Activated CD4-positive, alpha-beta memory T cell treated with anti-CD3 and anti-CD28 coated beads, Interleukin-2, amount 10 ng/mL, durations not matched to agents 7 days and 5 days (primary cell): ENCODE measurements at regions not wholly inside any gene's neighbourhood (a gene's known extent, or its start where the extent isn't known, plus 50 kb on each side); places are given as distances from the start of the nearest gene placed in this dataset.
A peak's percentile ranks its signal among the peaks of the same experiment; 100 is the strongest.

ENCODE experiments used
- CTCF ChIA-PET: fragments of 350-600 bp; sonication (Branson Sonifier 250); formaldehyde crosslinking; loops from one replicate; lab custom pipeline; 2021; ENCODE audit warnings: antibody characterized with exemption, inconsistent platforms; lab: Charles Lee
- POLR2A ChIA-PET: fragments of 350-600 bp; sonication (Branson Sonifier 250); formaldehyde crosslinking; loops from one replicate; lab custom pipeline; 2021; ENCODE audit warnings: antibody characterized with exemption; lab: Charles Lee
- DNase-seq: peaks from one replicate; pipeline ENCODE4 v3.0.0-alpha.2; 2020
- H3K27ac Mint-ChIP-seq: one replicate; pipeline ENCODE4 v1.8.0; 2021; ENCODE audit warnings: mild to moderate bottlenecking, mixed read lengths
- H3K27me3 Mint-ChIP-seq: one replicate; pipeline ENCODE4 v1.8.0; 2021; ENCODE audit warnings: mixed read lengths
- H3K36me3 Mint-ChIP-seq: one replicate; pipeline ENCODE4 v1.8.0; 2021; ENCODE audit warnings: low read depth, mixed read lengths
- H3K4me1 Mint-ChIP-seq: one replicate; pipeline ENCODE4 v1.8.0; 2021; ENCODE audit warnings: mixed read lengths
- H3K4me3 Mint-ChIP-seq: one replicate; pipeline ENCODE4 v1.8.0; 2021; ENCODE audit warnings: mild to moderate bottlenecking, mixed read lengths
- H3K9me3 Mint-ChIP-seq: one replicate; pipeline ENCODE4 v1.8.0; 2021; ENCODE audit warnings: mixed read lengths

DNA sequence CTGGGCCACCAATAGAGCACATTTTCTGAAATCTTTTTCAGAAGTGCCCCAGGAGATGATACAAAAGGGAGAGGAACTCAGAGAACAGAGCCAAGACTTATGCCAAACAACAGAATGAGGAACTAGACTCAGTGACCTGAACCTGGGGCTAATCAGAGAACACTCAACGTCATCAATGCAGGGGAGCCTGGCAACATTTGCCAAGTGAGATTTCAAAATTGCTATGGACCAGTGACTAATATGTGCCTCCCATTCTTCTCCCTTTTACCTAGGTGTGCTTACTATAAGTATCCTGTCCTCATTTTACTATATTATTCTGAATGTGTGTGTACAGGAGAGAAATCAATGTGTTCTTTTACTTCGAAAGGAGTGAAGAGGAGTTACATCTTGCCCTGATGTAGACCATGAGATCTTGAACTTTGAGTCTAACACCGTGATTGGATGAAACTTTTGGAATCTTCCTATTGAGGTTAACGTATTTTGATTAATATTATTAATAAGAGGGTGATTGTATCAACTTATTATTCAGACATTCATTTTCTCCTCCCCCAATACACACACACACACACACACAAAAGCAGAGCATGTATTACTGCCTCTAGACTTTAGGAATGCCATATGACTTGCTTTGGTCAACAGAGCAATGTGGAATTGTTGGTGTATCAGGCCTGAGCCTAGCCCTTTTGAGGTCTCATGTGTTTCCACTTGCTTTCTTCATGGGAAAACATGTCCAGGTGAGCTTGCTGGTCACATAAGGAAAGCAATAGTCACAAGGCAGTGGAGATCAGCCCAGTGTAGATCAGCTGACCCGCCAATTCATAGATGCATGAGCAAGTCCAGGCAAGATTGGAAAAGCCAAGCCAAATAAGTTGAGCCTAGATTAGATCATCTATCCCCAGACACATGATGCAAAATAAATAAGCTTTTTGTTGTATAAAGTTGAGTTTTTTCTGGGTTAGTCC lies 80.3 kb upstream of the ETS2 start:
- no peaks in the 10 kb centered on the region for H3K4me1 Mint-ChIP-seq
- H3K9me3 Mint-ChIP-seq: peaks cover 5% of the 10 kb centered on the region
- ChIA-PET POLR2A (no interaction called here), CTCF (no interaction called here)
- H3K4me3 Mint-ChIP-seq: no peak overlapping the region
- no peaks in the 10 kb centered on the region for H3K36me3 Mint-ChIP-seq
- H3K27me3 Mint-ChIP-seq: peaks cover 9% of the 10 kb centered on the region
- DNase-seq: no peak
- no peak overlapping the region for H3K27ac Mint-ChIP-seq

DNA sequence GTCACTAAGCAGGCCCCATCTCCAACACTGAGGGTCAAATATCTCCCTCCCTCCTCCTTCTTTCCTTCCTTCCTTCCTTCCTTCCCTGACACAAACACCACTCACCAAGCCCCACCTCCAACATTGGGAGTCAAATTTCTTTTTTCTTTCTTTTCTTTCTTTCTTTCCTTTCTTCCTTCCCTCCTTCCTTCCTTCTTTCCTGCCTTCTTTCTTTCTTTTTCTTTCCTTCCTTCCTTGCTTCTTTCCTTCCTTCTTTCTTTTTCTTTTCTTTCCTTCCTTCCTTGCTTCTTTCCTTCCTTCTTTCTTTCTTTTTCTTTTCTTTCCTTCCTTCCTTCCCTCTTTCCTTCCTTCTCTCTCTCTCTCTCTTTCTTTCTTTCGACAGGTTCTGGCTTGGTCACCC lies 79.2 kb upstream of the ETS2 start:
- ChIA-PET POLR2A (no interaction called here), CTCF (no interaction called here)
- no peaks in the 10 kb centered on the region for H3K4me1 Mint-ChIP-seq
- no peak for DNase-seq
- peaks cover 5% of the 10 kb centered on the region for H3K9me3 Mint-ChIP-seq
- H3K36me3 Mint-ChIP-seq: no peaks in the 10 kb centered on the region
- H3K27me3 Mint-ChIP-seq: peaks cover 9% of the 10 kb centered on the region
- no peak overlapping the region for H3K27ac Mint-ChIP-seq
- H3K4me3 Mint-ChIP-seq: no peak overlapping the region

- no peaks in the 10 kb centered on the region for H3K36me3 Mint-ChIP-seq
- peaks cover 15% of the 10 kb centered on the region for H3K27me3 Mint-ChIP-seq
- POLR2A ChIA-PET: no interaction called here
- H3K4me1 Mint-ChIP-seq: peaks cover 5% of the 10 kb centered on the region
- H3K9me3 Mint-ChIP-seq: peaks cover 5% of the 10 kb centered on the region
- DNase-seq: no peak
- H3K4me3 Mint-ChIP-seq: no peak overlapping the region
- no peak overlapping the region for H3K27ac Mint-ChIP-seq
- CTCF ChIA-PET: interaction anchor here (1.2 to 1.3 kb wide), 2 partner anchors 17 to 409 kb away, joined by 3 to 4 read pairs; no protein-coding TSS in a partner anchor
Observed at GRCh38 chr21:38729291-38729690, 76.4 kb upstream of the ETS2 start.

GRCh38 chr21:38729754-38730379 lies 75.9 kb upstream of the ETS2 start:
- peaks cover 9% of the 10 kb centered on the region for H3K4me1 Mint-ChIP-seq
- DNase-seq: no peak
- H3K27ac Mint-ChIP-seq: no peak overlapping the region
- CTCF ChIA-PET: interaction anchor here (1.2 to 1.3 kb wide), 2 partner anchors 18 to 408 kb away, joined by 3 to 4 read pairs; no protein-coding TSS in a partner anchor
- no peak overlapping the region for H3K4me3 Mint-ChIP-seq
- H3K9me3 Mint-ChIP-seq: peaks cover 5% of the 10 kb centered on the region
- peaks cover 19% of the 10 kb centered on the region for H3K27me3 Mint-ChIP-seq
- POLR2A ChIA-PET: no interaction called here
- H3K36me3 Mint-ChIP-seq: no peaks in the 10 kb centered on the region

DNA sequence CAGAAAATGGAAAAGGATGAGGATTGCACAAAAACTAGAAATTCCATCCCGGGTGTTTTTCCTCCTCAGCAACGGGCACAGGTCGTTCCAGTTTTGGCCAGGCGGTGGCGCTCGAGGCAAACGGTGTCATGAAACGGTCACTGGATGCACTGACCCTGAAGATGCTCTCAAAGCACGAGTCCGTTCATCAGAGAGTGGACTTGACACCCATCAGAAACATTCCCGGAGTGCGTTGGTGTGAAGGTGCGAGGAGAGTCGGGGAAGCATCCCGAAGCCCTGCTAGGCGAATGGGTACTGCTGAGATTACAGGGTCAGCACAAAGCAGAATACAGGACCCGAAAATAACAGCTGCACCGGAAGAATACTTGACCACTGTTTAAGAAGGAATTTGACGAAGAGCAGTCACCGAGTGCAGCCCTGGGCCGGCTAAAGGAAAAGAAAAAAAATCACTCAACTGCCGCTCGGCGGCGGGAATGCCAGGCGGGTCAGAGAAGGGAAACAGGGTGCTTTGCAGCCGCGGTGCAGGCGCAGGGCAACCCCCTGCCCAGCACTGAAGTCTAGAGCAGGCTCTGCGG lies 71.7 kb upstream of the ETS2 start:
- CTCF ChIA-PET: interaction anchor here (0.6 to 1.9 kb wide), 8 partner anchors 22 to 443 kb away, joined by 3 to 9 read pairs (median 4); no protein-coding TSS in a partner anchor
- POLR2A ChIA-PET: no interaction called here
- Mint-ChIP-seq H3K9me3 (no peaks in the 10 kb centered on the region), H3K4me3 (peak overlapping the region; percentile 58), H3K27ac (no peak overlapping the region), H3K4me1 (peaks cover 9% of the 10 kb centered on the region), H3K27me3 (peaks cover 34% of the 10 kb centered on the region), H3K36me3 (no peaks in the 10 kb centered on the region)
- DNase-seq: peak; percentile 66

DNA sequence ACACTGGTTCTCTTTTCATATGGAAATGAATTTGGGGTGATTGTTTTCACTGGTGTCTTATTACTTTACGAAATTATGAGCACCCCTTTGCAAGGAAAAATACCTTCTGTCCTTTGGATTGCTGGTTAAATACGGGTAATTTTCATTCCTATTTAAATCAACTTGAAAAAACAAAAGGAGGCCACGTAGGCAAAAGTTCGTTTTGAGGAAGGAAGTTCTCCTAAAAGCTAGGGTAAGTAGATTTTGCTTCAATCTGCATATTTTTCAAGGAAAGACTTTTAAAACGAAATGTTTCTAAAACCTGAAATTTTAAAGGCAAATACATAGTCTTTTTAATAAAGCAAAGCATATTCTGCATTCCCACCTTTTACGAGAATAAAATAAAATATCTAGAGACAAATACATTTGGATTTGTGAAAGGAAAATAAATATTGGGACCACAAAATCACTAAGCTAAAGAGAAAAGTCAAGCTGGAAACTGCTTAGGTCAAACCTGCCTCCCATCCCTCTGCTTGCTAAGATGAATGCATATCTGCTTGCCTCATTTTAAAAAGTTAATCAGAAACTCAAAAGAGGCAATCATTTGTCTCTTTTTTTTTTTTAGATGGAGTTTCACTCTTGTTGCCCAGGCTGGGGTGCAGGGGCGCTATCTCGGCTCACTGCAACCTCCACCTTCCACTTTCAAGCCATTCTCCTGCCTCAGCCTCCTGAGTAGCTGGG lies 70.9 kb upstream of the ETS2 start:
- CTCF ChIA-PET: interaction anchor here (0.6 to 1.9 kb wide), 12 partner anchors 11 to 442 kb away, joined by 3 to 9 read pairs (median 4); no protein-coding TSS in a partner anchor
- POLR2A ChIA-PET: no interaction called here
- DNase-seq: no peak
- Mint-ChIP-seq H3K36me3 (no peaks in the 10 kb centered on the region), H3K4me1 (peaks cover 11% of the 10 kb centered on the region), H3K27me3 (peaks cover 31% of the 10 kb centered on the region), H3K27ac (no peak overlapping the region), H3K9me3 (no peaks in the 10 kb centered on the region), H3K4me3 (no peak overlapping the region)

- H3K9me3 Mint-ChIP-seq: no peaks in the 10 kb centered on the region
- H3K4me1 Mint-ChIP-seq: peaks cover 16% of the 10 kb centered on the region
- H3K4me3 Mint-ChIP-seq: no peak overlapping the region
- no peak for DNase-seq
- ChIA-PET POLR2A (no interaction called here), CTCF (interaction anchor here (1.9 kb wide), 1 partner anchor 441 kb away, joined by 6 read pairs; no protein-coding TSS in a partner anchor)
- H3K36me3 Mint-ChIP-seq: no peaks in the 10 kb centered on the region
- H3K27ac Mint-ChIP-seq: no peak overlapping the region
- H3K27me3 Mint-ChIP-seq: peaks cover 27% of the 10 kb centered on the region
Observed at GRCh38 chr21:38735626-38736206, 70.0 kb upstream of the ETS2 start.

DNA sequence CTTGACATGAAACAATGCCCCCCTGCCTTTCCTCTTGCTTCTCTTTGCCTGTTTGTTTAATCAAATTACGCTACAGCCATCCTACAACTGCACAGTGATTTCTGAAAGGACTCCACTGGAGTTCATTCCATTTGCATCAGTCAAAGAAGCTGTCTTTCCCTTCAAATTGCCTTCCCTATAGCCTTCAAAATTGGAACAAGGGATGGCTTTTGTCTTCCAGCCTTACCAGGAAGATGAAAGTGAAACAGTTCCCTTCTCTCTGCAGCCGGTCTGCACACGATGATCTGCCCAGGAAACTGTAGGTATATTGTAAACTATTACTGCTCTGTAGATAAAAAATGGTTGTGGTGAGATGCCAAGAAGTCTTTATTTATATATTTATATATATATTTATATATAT lies 65.6 kb upstream of the ETS2 start:
- Mint-ChIP-seq H3K4me3 (no peak overlapping the region), H3K27ac (no peak overlapping the region), H3K9me3 (no peaks in the 10 kb centered on the region), H3K4me1 (peaks cover 19% of the 10 kb centered on the region), H3K36me3 (no peaks in the 10 kb centered on the region), H3K27me3 (peaks cover 14% of the 10 kb centered on the region)
- ChIA-PET POLR2A (no interaction called here), CTCF (no interaction called here)
- DNase-seq: no peak

- DNase-seq: no peak
- Mint-ChIP-seq H3K27ac (no peak overlapping the region), H3K4me3 (no peak overlapping the region), H3K36me3 (no peaks in the 10 kb centered on the region), H3K9me3 (no peaks in the 10 kb centered on the region), H3K4me1 (peaks cover 19% of the 10 kb centered on the region), H3K27me3 (peaks cover 1% of the 10 kb centered on the region)
- CTCF ChIA-PET: interaction anchor here (1.6 kb wide), 1 partner anchor 9 kb away, joined by 3 read pairs; no protein-coding TSS in a partner anchor
- POLR2A ChIA-PET: no interaction called here
Observed at GRCh38 chr21:38741092-38741949, 64.4 kb upstream of the ETS2 start.

DNA sequence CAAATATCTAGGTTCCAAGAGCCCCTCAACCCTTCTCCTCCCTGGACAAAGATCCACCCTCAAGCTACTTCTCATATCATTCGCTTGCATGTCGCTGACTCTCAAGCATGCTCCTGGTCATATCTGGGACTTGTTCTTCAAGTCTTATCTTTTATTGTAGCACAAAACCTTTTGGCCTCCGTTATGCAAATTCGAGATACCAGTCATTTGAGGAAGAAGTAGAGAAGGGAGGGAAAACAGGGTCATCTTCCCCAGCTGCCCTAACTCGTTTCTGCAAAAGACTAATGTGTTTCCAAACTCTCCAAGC lies 63.8 kb upstream of the ETS2 start:
- Mint-ChIP-seq H3K36me3 (no peaks in the 10 kb centered on the region), H3K4me3 (no peak overlapping the region), H3K27ac (no peak overlapping the region), H3K4me1 (peaks cover 19% of the 10 kb centered on the region), H3K9me3 (no peaks in the 10 kb centered on the region), H3K27me3 (no peaks in the 10 kb centered on the region)
- POLR2A ChIA-PET: no interaction called here
- CTCF ChIA-PET: interaction anchor here (1.6 kb wide), 1 partner anchor 10 kb away, joined by 3 read pairs; no protein-coding TSS in a partner anchor
- DNase-seq: no peak

GRCh38 chr21:38742580-38743260 lies 63.0 kb upstream of the ETS2 start:
- Mint-ChIP-seq H3K36me3 (no peaks in the 10 kb centered on the region), H3K27ac (no peak overlapping the region), H3K4me1 (peaks cover 19% of the 10 kb centered on the region), H3K4me3 (no peak overlapping the region), H3K9me3 (no peaks in the 10 kb centered on the region), H3K27me3 (no peaks in the 10 kb centered on the region)
- POLR2A ChIA-PET: no interaction called here
- CTCF ChIA-PET: no interaction called here
- no peak for DNase-seq
